OCI-LY1 (cell line): ENCODE measurements at regions not wholly inside any gene's neighbourhood (a gene's known extent, or its start where the extent isn't known, plus 50 kb on each side); places are given as distances from the start of the nearest gene placed in this dataset.

Experiments used
- EZH2 ChIP-seq: fragments of 200-600 bp; sonication (generic), shearing (Covaris generic); IDR thresholded peaks from 2 replicates; pipeline ENCODE4 v1.8.0; 2017; ENCODE audit warnings: borderline replicate concordance, mixed run types, mild to moderate bottlenecking, antibody characterized with exemption, low read length, moderate library complexity, mixed read lengths
- TF ChIP-seq, protein P1 (sequence below): fragments of 200-600 bp; sonication (generic), shearing (Covaris generic); IDR thresholded peaks from 2 replicates; pipeline ENCODE4 v1.5.1; 2017; ENCODE audit warnings: mild to moderate bottlenecking, antibody characterized with exemption, low read length, moderate library complexity, mixed read lengths

DNA sequence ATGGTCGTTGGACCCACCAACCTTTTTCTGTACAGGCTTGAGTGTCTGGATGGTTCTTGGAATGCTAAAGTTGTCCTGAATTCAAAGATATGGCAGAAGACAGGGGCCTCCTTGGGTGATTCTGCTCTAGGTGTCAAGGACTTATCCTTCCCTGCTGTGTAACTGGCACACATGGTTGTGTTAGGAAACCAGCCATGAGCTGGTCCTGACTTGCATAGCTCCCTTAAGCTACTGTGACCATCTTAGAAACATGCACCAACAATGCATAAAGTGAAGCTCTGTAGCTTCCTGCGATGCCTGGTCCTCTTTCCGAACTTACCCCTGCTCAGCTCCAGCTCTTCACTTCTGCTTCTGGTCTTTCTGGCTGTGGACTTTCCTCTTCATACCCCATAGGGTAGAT is 224.6 kb downstream of the TLE4 start:
- TF ChIP-seq, protein P1, sequence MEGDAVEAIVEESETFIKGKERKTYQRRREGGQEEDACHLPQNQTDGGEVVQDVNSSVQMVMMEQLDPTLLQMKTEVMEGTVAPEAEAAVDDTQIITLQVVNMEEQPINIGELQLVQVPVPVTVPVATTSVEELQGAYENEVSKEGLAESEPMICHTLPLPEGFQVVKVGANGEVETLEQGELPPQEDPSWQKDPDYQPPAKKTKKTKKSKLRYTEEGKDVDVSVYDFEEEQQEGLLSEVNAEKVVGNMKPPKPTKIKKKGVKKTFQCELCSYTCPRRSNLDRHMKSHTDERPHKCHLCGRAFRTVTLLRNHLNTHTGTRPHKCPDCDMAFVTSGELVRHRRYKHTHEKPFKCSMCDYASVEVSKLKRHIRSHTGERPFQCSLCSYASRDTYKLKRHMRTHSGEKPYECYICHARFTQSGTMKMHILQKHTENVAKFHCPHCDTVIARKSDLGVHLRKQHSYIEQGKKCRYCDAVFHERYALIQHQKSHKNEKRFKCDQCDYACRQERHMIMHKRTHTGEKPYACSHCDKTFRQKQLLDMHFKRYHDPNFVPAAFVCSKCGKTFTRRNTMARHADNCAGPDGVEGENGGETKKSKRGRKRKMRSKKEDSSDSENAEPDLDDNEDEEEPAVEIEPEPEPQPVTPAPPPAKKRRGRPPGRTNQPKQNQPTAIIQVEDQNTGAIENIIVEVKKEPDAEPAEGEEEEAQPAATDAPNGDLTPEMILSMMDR: no peak
- TF ChIP-seq EZH2: no peak
